ENCODE measurements at regions not wholly inside any gene's neighbourhood (a gene's known extent, or its start where the extent isn't known, plus 50 kb on each side); places are given as distances from the start of the nearest gene placed in this dataset.

GRCh38 chr10:89909752-89910151, 208.4 kb downstream of the KIF20B start:
- Histone ChIP-seq H3K4me1 (no peaks in the 10 kb centered on the region), H3K36me3 (no peaks in the 10 kb centered on the region), H3K27ac (no peak overlapping the region), H3K27me3 (no peaks in the 10 kb centered on the region), H3K4me3 (no peak overlapping the region), H3K9me3 (no peaks in the 10 kb centered on the region)
- DNase-seq: no peak
- TF ChIP-seq POLR2A (IDR thresholded peaks at IDR 0.05) (no peak), CTCF (IDR thresholded peaks at IDR 0.05) (no peak)
- intact Hi-C loops (cut with DNase I; ENCODE audit: low total_unique reads): no loop called here

DNA sequence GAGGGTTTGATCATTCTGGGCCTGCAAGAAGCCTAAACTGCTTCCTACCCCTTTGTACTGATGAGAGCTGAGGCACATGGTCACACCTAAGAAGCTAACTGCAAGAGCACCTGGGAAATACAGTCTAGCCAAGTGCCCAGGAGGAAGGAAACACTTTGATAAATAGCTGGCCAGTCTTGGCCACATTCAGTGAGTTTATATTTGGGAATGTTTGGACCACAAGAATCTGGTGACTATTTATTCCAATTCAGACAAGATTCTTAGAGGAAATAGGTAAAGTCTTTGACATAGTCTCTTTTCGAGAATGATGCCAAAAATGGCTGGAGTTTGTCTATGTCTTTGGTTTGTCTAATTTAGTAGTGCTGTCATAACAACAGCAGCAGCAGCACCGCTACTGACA, 213.6 kb downstream of the KIF20B start:
- Histone ChIP-seq H3K9me3 (no peaks in the 10 kb centered on the region), H3K4me1 (no peaks in the 10 kb centered on the region), H3K36me3 (no peaks in the 10 kb centered on the region), H3K4me3 (no peak overlapping the region), H3K27me3 (no peaks in the 10 kb centered on the region), H3K27ac (no peak overlapping the region)
- TF ChIP-seq CTCF (IDR thresholded peaks at IDR 0.05) (no peak), POLR2A (IDR thresholded peaks at IDR 0.05) (no peak)
- DNase-seq: no peak
- intact Hi-C loops (cut with DNase I; ENCODE audit: low total_unique reads): no loop called here

GRCh38 chr10:89915968-89916367, 214.6 kb downstream of the KIF20B start:
- Histone ChIP-seq H3K4me3 (no peak overlapping the region), H3K4me1 (no peaks in the 10 kb centered on the region), H3K27me3 (no peaks in the 10 kb centered on the region), H3K9me3 (no peaks in the 10 kb centered on the region), H3K36me3 (no peaks in the 10 kb centered on the region), H3K27ac (no peak overlapping the region)
- intact Hi-C loops (cut with DNase I; ENCODE audit: low total_unique reads): no loop called here
- TF ChIP-seq CTCF (IDR thresholded peaks at IDR 0.05): no peak
- no peak for TF ChIP-seq POLR2A (IDR thresholded peaks at IDR 0.05)
- DNase-seq: no peak

DNA sequence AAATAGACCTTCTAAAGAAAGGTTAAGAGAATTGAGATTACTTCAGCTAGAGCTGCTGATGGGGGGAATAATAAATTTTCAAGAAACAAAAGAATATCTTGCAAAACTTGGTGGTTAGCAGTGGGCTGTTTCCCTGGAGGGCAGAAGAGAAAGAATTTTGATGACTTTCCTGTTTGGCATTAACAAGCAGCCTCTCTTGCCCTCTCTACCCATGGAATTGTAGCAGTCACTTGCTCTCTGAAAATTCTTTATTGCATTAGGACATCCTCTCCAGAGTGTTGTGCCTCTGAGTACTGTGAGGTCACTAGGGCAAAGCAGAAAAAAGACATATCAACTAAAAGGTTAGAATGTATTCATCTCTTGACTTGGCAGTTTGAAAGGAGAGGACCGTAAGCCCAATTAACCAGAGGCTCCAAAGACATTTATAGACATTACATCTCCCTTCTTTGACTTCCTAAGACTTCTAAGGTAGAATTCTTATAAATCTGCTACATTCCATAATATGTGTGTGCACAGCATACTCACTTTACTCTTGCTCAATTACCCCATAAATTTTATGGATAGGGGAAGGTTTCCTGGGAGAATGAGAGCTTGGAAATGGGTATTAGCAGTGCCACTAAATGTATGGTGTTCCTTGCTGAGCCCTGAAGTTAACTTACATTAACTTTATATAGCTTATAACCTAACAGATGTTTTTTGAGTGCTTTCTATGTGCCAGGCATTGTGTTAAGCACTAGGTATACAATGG, 215.3 kb downstream of the KIF20B start:
- intact Hi-C loops (cut with DNase I; ENCODE audit: low total_unique reads): no loop called here
- H3K27me3 ChIP-seq: no peaks in the 10 kb centered on the region
- no peak overlapping the region for H3K4me3 ChIP-seq
- no peaks in the 10 kb centered on the region for H3K9me3 ChIP-seq
- H3K27ac ChIP-seq: no peak overlapping the region
- no peak for TF ChIP-seq POLR2A (IDR thresholded peaks at IDR 0.05)
- no peak for DNase-seq
- H3K36me3 ChIP-seq: no peaks in the 10 kb centered on the region
- H3K4me1 ChIP-seq: no peaks in the 10 kb centered on the region

DNA sequence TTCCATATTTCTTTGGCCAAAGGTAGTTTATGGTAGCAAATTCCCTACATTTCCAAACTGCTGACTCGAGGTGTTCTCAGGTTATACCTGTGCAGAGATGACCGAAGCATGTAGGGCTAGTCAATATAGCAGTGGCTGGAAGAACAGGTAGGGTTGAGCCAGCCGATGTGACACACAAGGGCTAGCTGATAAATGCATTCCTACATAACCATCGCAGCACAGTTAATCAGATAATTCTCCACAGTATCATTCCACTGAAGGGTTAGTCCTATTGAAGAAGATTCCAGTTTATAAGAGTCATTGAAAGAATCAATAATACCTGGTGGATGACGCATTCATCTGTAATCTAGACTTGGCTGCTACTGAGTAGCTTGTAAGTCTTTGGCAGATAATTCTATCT, 220.0 kb downstream of the KIF20B start:
- Histone ChIP-seq H3K27ac (no peak overlapping the region), H3K4me3 (no peak overlapping the region), H3K27me3 (no peaks in the 10 kb centered on the region), H3K4me1 (no peaks in the 10 kb centered on the region), H3K36me3 (no peaks in the 10 kb centered on the region), H3K9me3 (no peaks in the 10 kb centered on the region)
- DNase-seq: no peak
- intact Hi-C loops (cut with DNase I; ENCODE audit: low total_unique reads): no loop called here
- no peak for TF ChIP-seq POLR2A (IDR thresholded peaks at IDR 0.05)

- no peak overlapping the region for H3K4me3 ChIP-seq
- TF ChIP-seq CTCF (IDR thresholded peaks at IDR 0.05) (no peak), POLR2A (IDR thresholded peaks at IDR 0.05) (no peak)
- no peaks in the 10 kb centered on the region for H3K36me3 ChIP-seq
- intact Hi-C loops (cut with DNase I; ENCODE audit: low total_unique reads): no loop called here
- H3K27me3 ChIP-seq: no peaks in the 10 kb centered on the region
- H3K27ac ChIP-seq: no peak overlapping the region
- no peaks in the 10 kb centered on the region for H3K4me1 ChIP-seq
- H3K9me3 ChIP-seq: no peaks in the 10 kb centered on the region
- no peak for DNase-seq
Measured at GRCh38 chr10:89923661-89924060, 222.3 kb downstream of the KIF20B start.
